MCF 10A (cell line): ENCODE measurements at regions not wholly inside any gene's neighbourhood (a gene's known extent, or its start where the extent isn't known, plus 50 kb on each side); places are given as distances from the start of the nearest gene placed in this dataset.

Experiments used
- BruUV-seq: library from RNA; stranded (reverse); fragments of 400-500 nt; replicated peaks from 2 replicates; lab custom pipeline; 2021; lab: Mats Ljungman, UMichigan
- CTCF ChIA-PET: fragments of 300-600 bp; sonication (Branson Sonifier 250); formaldehyde crosslinking; extraction: SDS; loops from one replicate; lab custom pipeline; 2021; ENCODE audit warnings: antibody characterized with exemption, inconsistent platforms; lab: Yijun Ruan, JAX
- POLR2A ChIA-PET: fragments of 300-600, 350-650 bp; sonication (Branson Sonifier 250); formaldehyde crosslinking; extraction: SDS; loops from one replicate; lab custom pipeline; 2020; ENCODE audit warnings: antibody characterized with exemption, inconsistent platforms; lab: Yijun Ruan, JAX
- DNase-seq: peaks from one replicate; pipeline ENCODE4 v3.0.0-alpha.2; 2018; ENCODE audit not compliant: unreplicated experiment
- H3K27ac Mint-ChIP-seq: one replicate; pipeline ENCODE4 v1.8.0; 2022; ENCODE audit warnings: mild to moderate bottlenecking, low read depth, mixed read lengths; ENCODE audit not compliant: unreplicated experiment
- H3K27me3 Mint-ChIP-seq: one replicate; pipeline ENCODE4 v1.8.0; 2022; ENCODE audit warnings: mixed read lengths; ENCODE audit not compliant: insufficient read depth, unreplicated experiment
- H3K36me3 Mint-ChIP-seq: one replicate; pipeline ENCODE4 v1.8.0; 2022; ENCODE audit warnings: mild to moderate bottlenecking, moderate library complexity, mixed read lengths; ENCODE audit not compliant: insufficient read depth, unreplicated experiment
- H3K4me1 Mint-ChIP-seq: one replicate; pipeline ENCODE4 v1.8.0; 2022; ENCODE audit warnings: mixed read lengths; ENCODE audit not compliant: insufficient read depth, unreplicated experiment
- H3K4me3 Mint-ChIP-seq: one replicate; pipeline ENCODE4 v1.8.0; 2022; ENCODE audit warnings: mild to moderate bottlenecking, moderate library complexity, mixed read lengths; ENCODE audit not compliant: unreplicated experiment
- H3K9me3 Mint-ChIP-seq: one replicate; pipeline ENCODE4 v1.8.0; 2022; ENCODE audit warnings: mixed read lengths; ENCODE audit not compliant: unreplicated experiment
- intact Hi-C: fragments of 100-400 bp; cut with micrococcal nuclease; formaldehyde crosslinking; loops from 2 replicates; pipeline ENCODE4 v1.14.1; 2022
- TF ChIP-seq, protein P1 (sequence below): fragments of 200-600 bp; IDR thresholded peaks from one replicate; pipeline ENCODE4 v1.8.0; 2022; ENCODE audit warnings: antibody characterized with exemption, mild to moderate bottlenecking; ENCODE audit not compliant: unreplicated experiment

DNA sequence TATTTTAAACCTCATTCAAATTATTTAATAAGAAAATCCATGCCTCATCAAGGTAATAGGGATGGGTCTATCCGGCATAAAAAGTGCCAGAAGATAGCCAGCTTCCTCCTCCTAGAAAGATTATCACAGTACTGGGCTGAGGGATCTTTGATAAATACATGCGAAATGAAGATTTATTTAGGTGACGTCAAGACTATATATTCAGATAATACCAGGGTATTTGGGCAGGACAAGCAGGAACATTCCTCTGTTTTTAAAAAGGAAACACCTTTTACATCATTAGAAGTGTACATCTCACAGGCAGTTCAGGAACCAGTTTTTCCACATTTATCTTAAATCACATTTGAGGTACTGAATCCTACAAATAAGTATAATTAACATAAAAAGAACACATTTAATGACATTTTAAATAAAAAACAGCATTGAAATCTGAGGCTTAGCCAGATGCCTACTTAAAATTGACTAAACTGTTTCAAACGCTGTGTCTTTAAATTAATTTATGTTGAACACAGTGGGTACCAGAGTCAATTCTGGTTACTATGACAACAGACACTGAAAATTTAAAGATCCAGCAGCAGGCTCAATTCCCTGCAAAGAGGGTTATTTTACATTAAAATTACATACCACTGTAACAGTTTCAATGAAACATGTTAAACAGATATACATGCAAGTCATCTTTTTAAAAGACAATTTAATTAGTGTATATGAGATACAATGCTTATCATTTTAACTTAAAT is 124.7 kb upstream of the SLCO6A1 start:
- no TSS peak for BruUV-seq
- Mint-ChIP-seq H3K27me3 (no peaks in the 10 kb centered on the region), H3K4me1 (peaks cover 4% of the 10 kb centered on the region), H3K36me3 (no peaks in the 10 kb centered on the region), H3K9me3 (no peaks in the 10 kb centered on the region), H3K4me3 (no peak overlapping the region), H3K27ac (no peak overlapping the region)
- ChIA-PET POLR2A (no interaction called here), CTCF (interaction anchor here (0.8 kb wide), 1 partner anchor 681 kb away, joined by 5 read pairs; no protein-coding TSS in a partner anchor)
- intact Hi-C loops, result no loop called here
- no peak for DNase-seq
- TF ChIP-seq, protein P1, sequence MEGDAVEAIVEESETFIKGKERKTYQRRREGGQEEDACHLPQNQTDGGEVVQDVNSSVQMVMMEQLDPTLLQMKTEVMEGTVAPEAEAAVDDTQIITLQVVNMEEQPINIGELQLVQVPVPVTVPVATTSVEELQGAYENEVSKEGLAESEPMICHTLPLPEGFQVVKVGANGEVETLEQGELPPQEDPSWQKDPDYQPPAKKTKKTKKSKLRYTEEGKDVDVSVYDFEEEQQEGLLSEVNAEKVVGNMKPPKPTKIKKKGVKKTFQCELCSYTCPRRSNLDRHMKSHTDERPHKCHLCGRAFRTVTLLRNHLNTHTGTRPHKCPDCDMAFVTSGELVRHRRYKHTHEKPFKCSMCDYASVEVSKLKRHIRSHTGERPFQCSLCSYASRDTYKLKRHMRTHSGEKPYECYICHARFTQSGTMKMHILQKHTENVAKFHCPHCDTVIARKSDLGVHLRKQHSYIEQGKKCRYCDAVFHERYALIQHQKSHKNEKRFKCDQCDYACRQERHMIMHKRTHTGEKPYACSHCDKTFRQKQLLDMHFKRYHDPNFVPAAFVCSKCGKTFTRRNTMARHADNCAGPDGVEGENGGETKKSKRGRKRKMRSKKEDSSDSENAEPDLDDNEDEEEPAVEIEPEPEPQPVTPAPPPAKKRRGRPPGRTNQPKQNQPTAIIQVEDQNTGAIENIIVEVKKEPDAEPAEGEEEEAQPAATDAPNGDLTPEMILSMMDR, result no peak

DNA sequence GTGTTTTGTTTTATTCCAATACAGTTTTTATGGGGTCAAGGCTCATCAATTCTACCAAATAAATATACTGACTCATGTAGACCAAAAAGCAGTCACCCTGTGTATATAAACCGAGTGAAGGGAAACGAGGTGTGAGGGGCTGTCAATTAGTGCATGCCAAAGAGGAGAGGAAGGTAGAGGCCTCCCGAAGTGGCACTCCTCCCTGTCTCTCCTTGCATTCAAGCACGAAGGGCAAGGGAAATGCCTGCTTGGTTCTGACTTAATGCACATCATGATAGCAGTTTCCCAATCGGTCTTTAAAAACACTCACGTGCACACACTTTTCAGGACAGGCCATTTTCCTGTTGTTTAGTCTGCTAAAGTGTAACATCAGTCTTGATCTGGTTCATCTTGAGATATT is 125.6 kb upstream of the SLCO6A1 start:
- no TSS peak for BruUV-seq
- no peak overlapping the region for H3K27ac Mint-ChIP-seq
- H3K27me3 Mint-ChIP-seq, result no peaks in the 10 kb centered on the region
- H3K4me3 Mint-ChIP-seq, result no peak overlapping the region
- TF ChIP-seq, protein P1, result no peak
- H3K4me1 Mint-ChIP-seq, result peaks cover 4% of the 10 kb centered on the region
- DNase-seq, result no peak
- intact Hi-C loops, result no loop called here
- CTCF ChIA-PET, result no interaction called here
- POLR2A ChIA-PET, result no interaction called here
- no peaks in the 10 kb centered on the region for H3K36me3 Mint-ChIP-seq
- no peaks in the 10 kb centered on the region for H3K9me3 Mint-ChIP-seq

DNA sequence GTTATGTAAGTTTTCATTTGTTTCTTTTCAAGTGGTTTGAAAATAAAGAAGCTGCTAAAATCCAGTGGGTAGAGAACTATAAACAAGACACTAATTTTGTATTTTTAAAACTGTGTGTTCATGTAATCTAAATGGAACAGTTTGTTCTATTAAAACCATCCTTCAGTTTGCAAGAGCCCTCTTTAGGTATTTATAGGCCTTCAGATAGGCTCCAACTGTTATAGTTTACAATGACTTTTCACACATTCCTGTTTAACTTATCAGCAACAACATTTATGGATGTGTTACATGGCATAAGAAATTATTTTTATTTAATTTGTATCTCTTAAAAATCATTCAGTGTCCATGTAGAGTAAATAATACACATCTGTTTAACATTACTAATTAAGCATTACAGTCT is 126.7 kb upstream of the SLCO6A1 start:
- ChIA-PET CTCF (interaction anchor here (0.6 kb wide), 1 partner anchor 906 kb away, joined by 3 read pairs; no protein-coding TSS in a partner anchor), POLR2A (no interaction called here)
- no peaks in the 10 kb centered on the region for H3K9me3 Mint-ChIP-seq
- TF ChIP-seq, protein P1, result no peak
- H3K27me3 Mint-ChIP-seq, result no peaks in the 10 kb centered on the region
- H3K4me3 Mint-ChIP-seq, result no peak overlapping the region
- BruUV-seq, result no TSS peak
- H3K4me1 Mint-ChIP-seq, result peaks cover 4% of the 10 kb centered on the region
- H3K36me3 Mint-ChIP-seq, result no peaks in the 10 kb centered on the region
- DNase-seq, result no peak
- intact Hi-C loops, result no loop called here
- H3K27ac Mint-ChIP-seq, result no peak overlapping the region

DNA sequence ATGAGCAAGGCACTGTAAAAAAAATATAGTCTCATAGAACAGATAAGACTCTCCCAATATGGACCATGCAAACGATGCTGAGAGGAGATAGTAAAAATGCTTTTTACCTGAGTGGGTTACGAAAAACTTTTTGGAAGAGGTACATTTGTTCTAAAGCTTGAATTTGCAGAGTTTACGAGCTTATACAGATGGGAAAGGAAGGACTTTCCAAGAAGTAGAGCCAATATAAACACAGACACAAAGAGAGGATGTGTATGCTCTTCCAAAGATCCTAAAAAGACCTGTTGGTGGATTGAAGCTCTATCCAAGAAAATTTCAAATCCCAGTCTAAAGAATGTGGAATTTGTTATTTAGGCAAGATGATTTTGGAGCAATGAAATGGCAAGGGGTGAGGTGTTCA is 127.1 kb upstream of the SLCO6A1 start:
- Mint-ChIP-seq H3K4me1 (peaks cover 4% of the 10 kb centered on the region), H3K9me3 (no peaks in the 10 kb centered on the region), H3K4me3 (no peak overlapping the region), H3K27me3 (no peaks in the 10 kb centered on the region), H3K27ac (no peak overlapping the region), H3K36me3 (no peaks in the 10 kb centered on the region)
- CTCF ChIA-PET, result interaction anchor here (0.6 kb wide), 1 partner anchor 906 kb away, joined by 3 read pairs; no protein-coding TSS in a partner anchor
- DNase-seq, result no peak
- no TSS peak for BruUV-seq
- TF ChIP-seq, protein P1, result no peak
- intact Hi-C loops, result no loop called here
- POLR2A ChIA-PET, result interaction anchor here (0.6 to 1.0 kb wide), 2 partner anchors 8 to 55 kb away, joined by 3 read pairs; no protein-coding TSS in a partner anchor
